ENCODE measurements at regions not wholly inside any gene's neighbourhood (a gene's known extent, or its start where the extent isn't known, plus 50 kb on each side); places are given as distances from the start of the nearest gene placed in this dataset.

DNA sequence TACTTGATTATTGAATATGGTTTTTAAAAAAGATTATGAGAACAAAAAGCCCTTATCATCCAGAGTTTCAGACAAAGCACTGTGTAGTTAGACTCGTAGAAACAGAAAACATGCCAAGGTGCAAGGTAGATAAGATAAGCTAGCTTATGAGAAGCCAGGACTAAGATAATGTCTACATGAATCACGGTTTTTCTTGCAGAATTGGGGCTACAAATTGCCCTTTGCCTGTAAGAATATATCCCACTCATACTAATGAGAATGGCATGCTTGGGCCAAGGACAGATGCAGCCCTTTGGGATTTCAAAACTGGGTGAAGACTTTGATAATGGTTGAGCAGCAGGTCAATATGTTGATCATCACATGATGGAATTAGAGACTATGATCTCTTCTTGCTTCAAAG lies 165.3 kb upstream of the PREP start:
- TF ChIP-seq, protein P1, sequence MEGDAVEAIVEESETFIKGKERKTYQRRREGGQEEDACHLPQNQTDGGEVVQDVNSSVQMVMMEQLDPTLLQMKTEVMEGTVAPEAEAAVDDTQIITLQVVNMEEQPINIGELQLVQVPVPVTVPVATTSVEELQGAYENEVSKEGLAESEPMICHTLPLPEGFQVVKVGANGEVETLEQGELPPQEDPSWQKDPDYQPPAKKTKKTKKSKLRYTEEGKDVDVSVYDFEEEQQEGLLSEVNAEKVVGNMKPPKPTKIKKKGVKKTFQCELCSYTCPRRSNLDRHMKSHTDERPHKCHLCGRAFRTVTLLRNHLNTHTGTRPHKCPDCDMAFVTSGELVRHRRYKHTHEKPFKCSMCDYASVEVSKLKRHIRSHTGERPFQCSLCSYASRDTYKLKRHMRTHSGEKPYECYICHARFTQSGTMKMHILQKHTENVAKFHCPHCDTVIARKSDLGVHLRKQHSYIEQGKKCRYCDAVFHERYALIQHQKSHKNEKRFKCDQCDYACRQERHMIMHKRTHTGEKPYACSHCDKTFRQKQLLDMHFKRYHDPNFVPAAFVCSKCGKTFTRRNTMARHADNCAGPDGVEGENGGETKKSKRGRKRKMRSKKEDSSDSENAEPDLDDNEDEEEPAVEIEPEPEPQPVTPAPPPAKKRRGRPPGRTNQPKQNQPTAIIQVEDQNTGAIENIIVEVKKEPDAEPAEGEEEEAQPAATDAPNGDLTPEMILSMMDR (IDR thresholded peaks at IDR 0.05; ENCODE audit: extremely low read depth in 1 of 2, insufficient read depth in 1 of 2, low read depth in 1 of 2, low read length in 2 of 2), result no peak
- TF ChIP-seq POLR2AphosphoS5 (IDR thresholded peaks at IDR 0.05; ENCODE audit: insufficient read depth, low read depth, low read length), result no peak
- TF ChIP-seq POLR2A (IDR thresholded peaks at IDR 0.05; ENCODE audit: low read depth, low read length), result no peak
- TF ChIP-seq EZH2 (IDR thresholded peaks at IDR 0.05; ENCODE audit: borderline replicate concordance, low read depth, low read length, severe bottlenecking), result no peak
- no peak for TF ChIP-seq GATA2 (IDR thresholded peaks at IDR 0.05; ENCODE audit: insufficient read depth, insufficient read length, low read depth, low read length)
- TF ChIP-seq, protein P2, sequence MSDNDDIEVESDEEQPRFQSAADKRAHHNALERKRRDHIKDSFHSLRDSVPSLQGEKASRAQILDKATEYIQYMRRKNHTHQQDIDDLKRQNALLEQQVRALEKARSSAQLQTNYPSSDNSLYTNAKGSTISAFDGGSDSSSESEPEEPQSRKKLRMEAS (IDR thresholded peaks at IDR 0.05; ENCODE audit: insufficient read depth, insufficient read length), result no peak
- TF ChIP-seq FOS (IDR thresholded peaks at IDR 0.05; ENCODE audit: borderline replicate concordance, insufficient read depth, low read length), result no peak
- no peak for TF ChIP-seq MYC (IDR thresholded peaks at IDR 0.05; ENCODE audit: low read depth, low read length)
